Urinary bladder (tissue), 3 donors: ENCODE measurements at regions not wholly inside any gene's neighbourhood (a gene's known extent, or its start where the extent isn't known, plus 50 kb on each side); places are given as distances from the start of the nearest gene placed in this dataset.

Experiments used
- DNase-seq: peaks from one replicate; pipeline ENCODE4 v3.0.0-alpha.2; 2015; ENCODE audit errors: extremely low spot score
- H3K27ac ChIP-seq: one replicate; pipeline ENCODE4 v1.5.1; 2013; ENCODE audit warnings: low read depth, mild to moderate bottlenecking, moderate library complexity
- H3K36me3 ChIP-seq: one replicate; pipeline ENCODE4 v1.6.1; 2013; ENCODE audit warnings: mild to moderate bottlenecking, moderate library complexity; ENCODE audit not compliant: insufficient read depth
- H3K4me1 ChIP-seq: one replicate; pipeline ENCODE4 v1.6.1; 2013; ENCODE audit warnings: mild to moderate bottlenecking, moderate library complexity; ENCODE audit not compliant: insufficient read depth
- H3K4me3 ChIP-seq: one replicate; pipeline ENCODE4 v1.5.1; 2013; ENCODE audit warnings: low read depth, low read length
- WGBS: extraction: QIAGEN DNeasy Blood & Tissue Kit; methylation state at CpG from one replicate; pipeline ENCODE4 v1.1.7; 2013; 5-methylcytosine and 5-hydroxymethylcytosine counted together
- donor health status: healthy with polysubstance abuse.
- donor health status: healthy.

DNA sequence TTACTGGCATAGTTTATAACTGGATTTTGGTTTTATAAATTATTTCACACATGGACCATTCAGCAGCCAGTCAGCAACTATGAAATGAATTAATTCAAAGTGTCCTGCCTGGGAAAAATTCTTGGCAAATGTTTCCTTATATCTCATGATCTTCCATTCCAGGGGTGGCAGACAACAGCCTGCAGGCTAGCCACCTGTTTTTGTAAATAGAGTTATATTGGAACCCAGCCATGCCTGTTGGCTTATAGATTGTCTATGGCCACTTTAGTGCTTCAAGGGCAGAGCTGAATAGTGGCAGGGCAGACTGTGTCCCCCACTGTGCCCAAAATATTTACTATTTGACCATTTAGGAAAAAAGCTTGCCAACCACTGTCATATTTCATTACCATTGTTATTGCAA is 613.7 kb downstream of the TMEM114 start:
- no peaks in the 10 kb centered on the region for H3K36me3 ChIP-seq

DNA sequence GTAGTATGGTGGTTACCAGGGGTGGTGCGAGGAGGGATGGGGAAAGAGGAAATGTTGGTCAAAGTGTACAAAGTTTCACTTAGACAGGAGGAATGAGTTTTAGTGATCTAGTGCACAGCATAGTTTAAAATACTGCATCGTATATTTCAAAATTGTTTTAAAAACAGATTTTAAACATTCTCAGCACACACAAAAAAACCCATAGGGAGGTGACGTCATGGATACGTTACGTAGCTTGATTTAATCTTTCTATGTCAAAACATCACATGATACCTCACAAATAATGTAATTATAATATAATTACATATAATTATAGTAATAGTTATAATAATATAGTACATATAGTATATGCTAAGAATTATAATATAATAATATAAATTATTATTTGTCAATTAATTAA is 614.2 kb downstream of the TMEM114 start:
- no peak overlapping the region for H3K27ac ChIP-seq
- H3K4me1 ChIP-seq: no peaks in the 10 kb centered on the region
- no peak for DNase-seq
- H3K4me3 ChIP-seq: no peak overlapping the region
- 74% methylated on average over 5 of the region's 5 CpGs for WGBS
- no peaks in the 10 kb centered on the region for H3K36me3 ChIP-seq

More for the DNA sequence above, 613.7 kb downstream of the TMEM114 start:
- no peak overlapping the region for H3K27ac ChIP-seq
- DNase-seq: no peak
- no peaks in the 10 kb centered on the region for H3K4me1 ChIP-seq
- H3K4me3 ChIP-seq: no peak overlapping the region

DNA sequence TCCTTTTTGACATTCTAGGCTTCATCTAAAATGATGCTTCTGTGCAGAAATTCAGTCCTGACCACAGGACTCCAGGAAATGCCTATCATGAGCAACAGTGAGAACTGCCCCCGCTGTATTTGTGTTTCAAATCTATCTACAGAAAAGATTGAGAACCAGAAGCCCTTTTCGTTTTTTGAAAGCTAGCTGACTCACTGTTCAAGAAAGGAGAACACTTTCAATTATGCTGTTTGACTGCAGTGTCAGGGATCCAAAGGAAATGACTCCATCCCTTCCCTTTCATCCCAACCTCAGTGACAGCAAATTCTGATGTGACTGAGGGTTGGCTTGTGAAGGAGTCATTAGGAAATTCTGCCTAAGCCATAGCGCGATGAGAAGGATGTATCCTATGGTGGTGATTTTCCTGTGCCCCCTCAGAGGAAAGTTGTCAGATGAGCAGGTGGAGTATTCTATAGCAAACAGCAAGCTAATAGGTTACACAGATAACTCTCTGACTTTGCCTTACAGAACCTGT is 622.3 kb downstream of the TMEM114 start:
- Histone ChIP-seq H3K27ac (no peak overlapping the region), H3K4me3 (no peak overlapping the region), H3K4me1 (no peaks in the 10 kb centered on the region), H3K36me3 (no peaks in the 10 kb centered on the region)
- WGBS: 84% methylated on average over 4 of the region's 4 CpGs
- no peak for DNase-seq

DNA sequence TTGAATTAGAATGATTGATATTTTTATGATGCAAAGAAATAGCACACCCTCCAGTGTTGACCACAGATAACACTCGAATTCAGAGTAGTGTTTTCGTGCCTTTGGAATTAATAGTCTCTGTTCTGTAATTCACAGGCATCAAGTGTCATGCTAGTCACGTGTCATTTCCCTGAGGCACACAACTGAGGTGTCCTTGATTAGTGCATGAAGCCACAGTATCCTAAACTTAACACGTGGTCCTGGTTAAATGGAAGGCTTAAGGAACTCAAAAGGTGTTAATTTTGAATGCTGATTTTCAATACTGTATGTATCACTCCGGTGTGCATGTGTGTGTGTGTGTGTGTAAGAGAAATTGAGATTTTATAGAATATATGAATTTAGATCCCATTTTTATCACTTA is 625.6 kb downstream of the TMEM114 start:
- DNase-seq: no peak
- no peak overlapping the region for H3K4me3 ChIP-seq
- no peak overlapping the region for H3K27ac ChIP-seq
- H3K4me1 ChIP-seq: no peaks in the 10 kb centered on the region
- WGBS: 41% methylated on average over 5 of the region's 5 CpGs
- no peaks in the 10 kb centered on the region for H3K36me3 ChIP-seq

DNA sequence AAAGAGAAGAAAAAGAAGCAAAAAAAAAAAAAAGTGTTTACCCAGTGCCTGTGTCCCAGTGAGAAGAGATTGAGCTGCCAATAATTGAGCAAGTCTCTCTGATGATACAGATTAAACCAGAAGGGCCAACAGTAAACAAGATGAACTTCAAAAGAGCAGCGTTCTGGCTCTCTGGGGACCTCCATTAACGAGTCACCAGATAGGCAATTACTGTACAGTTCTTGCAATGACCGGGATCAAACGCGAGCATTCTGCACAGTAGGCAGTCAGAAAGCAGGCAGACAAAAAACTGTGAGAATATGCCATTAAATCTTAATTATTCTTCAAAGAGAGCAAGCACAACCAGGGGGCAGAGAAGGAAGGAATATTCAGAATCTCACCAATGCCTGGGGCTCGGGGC is 626.1 kb downstream of the TMEM114 start:
- Histone ChIP-seq H3K36me3 (no peaks in the 10 kb centered on the region), H3K27ac (no peak overlapping the region), H3K4me3 (no peak overlapping the region), H3K4me1 (no peaks in the 10 kb centered on the region)
- DNase-seq: no peak
- 25% methylated on average over 6 of the region's 6 CpGs for WGBS

DNA sequence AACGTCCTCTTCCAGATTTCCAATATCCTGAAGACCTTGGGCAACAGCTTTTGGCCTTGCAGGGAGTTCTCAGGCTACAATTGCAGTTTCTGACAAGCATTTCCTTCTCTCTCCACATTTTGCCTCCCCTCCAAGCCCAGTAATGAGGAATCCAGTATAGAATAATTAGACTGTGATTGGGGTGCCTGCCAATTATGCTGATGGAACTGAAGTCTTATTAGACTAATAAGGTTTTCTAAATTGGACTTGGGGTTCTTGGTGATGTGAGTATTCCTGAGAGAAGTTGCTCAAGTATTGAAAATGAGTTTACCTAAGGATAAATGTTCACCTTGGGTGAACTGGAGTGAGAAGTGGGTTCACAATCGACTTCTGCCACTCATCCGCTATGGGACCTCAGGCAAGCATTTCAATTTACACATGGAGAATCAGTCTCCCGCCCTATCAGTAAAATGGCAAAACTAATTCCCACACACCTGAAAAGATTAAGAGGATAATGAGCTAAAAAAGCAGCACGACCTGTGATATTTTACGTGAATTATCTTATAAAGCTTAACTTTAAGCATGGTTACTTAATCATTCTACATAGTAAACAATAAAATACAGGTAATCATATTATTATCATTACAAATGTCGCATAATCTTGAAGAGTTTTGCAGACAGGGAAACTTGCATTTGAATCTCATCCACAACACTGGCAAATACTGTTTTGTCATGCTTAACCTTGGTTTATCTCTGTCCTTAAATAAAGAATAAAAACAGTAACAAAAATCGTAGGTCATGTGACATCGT is 628.0 kb downstream of the TMEM114 start:
- Histone ChIP-seq H3K4me3 (no peak overlapping the region), H3K4me1 (no peaks in the 10 kb centered on the region), H3K36me3 (no peaks in the 10 kb centered on the region), H3K27ac (no peak overlapping the region)
- no peak for DNase-seq
- WGBS: 81% methylated on average over 9 of the region's 9 CpGs

DNA sequence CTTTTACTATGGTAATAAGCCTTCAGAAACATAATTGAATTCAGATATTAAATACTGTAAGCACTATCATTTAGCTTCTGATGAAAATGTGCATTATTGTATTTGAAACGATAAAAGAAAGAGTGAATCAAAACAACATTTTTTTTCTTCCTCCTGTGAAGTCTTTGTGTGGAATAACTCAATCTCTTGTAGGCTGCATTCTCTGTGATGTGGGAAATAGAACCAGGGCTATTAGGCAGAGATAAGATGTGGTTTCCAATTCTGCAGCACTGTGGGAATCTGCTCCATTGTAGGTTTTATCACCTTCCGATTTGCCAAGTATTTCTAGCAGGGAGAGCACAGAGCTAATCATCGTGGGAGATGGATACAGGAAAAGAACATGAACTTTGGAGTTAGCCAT is 624.5 kb downstream of the RBFOX1 start:
- no peaks in the 10 kb centered on the region for H3K36me3 ChIP-seq
- 68% methylated on average over 3 of the region's 3 CpGs for WGBS
- no peak for DNase-seq
- H3K4me3 ChIP-seq: no peak overlapping the region
- no peaks in the 10 kb centered on the region for H3K4me1 ChIP-seq
- H3K27ac ChIP-seq: no peak overlapping the region

DNA sequence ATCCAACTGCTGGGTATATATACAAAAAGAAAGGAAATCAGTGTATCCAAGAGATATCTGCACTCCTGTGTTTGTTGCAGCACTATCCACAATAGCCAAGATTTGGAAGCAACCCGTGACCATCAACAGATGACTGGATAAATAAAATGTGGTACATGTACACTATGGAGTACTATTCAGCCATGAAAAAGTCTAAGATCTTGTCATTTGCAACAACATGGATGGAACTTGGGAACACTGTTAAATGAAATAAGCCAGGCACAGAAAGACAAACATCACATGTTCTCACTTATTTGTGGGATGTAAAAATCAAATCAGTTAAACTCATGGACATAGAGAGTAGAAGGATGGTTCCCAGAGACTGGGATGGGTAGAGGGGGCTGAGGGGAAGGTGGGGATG is 620.7 kb downstream of the RBFOX1 start:
- WGBS: 81% methylated on average over 1 of the region's 1 CpG
- DNase-seq: no peak
- Histone ChIP-seq H3K36me3 (no peaks in the 10 kb centered on the region), H3K27ac (no peak overlapping the region), H3K4me1 (no peaks in the 10 kb centered on the region), H3K4me3 (no peak overlapping the region)

DNA sequence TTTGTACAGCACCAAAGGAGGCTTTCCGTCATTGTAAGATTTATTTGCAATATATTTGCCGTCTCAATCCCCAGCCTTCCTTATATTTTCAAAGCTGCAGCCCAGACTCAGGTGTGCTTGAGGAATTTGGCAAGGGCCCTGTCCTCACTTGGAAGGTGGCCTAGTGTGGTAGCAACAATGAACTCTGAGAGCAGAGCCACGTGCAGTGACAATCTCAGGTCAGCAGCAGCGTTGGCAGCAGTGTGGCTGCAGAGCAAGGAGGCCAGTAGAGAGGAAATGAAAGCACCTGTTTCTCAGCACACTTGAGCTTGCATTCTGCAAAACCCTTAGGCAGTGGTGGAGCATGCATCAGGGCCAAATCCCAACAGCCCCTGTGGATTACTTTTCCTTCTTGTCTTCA is 613.5 kb downstream of the RBFOX1 start:
- no peak for DNase-seq
- H3K4me1 ChIP-seq: no peaks in the 10 kb centered on the region
- WGBS: 61% methylated on average over 4 of the region's 4 CpGs
- no peak overlapping the region for H3K27ac ChIP-seq
- H3K4me3 ChIP-seq: no peak overlapping the region
- H3K36me3 ChIP-seq: no peaks in the 10 kb centered on the region

DNA sequence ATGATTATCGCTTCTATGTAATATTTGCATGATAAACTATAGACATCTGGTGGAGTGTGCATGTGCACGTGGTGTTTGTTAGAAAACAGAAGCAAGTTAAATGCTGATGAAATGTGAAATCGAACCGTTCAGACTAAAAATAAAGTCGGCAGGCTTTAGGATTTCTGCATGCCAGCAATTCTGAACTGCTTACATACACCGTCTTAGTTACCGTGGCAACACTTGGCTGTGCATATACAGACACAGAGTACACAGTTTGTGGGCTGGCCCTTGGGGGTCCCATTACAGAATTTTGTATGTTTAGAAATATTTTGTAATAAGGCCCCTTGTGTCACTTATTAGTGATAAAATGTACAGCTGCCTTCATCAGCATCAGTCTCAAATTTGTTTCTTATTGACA is 605.5 kb downstream of the RBFOX1 start:
- peak; percentile 21 for DNase-seq
- Histone ChIP-seq H3K4me1 (no peaks in the 10 kb centered on the region), H3K36me3 (no peaks in the 10 kb centered on the region), H3K27ac (no peak overlapping the region), H3K4me3 (no peak overlapping the region)
- 26% methylated on average over 7 of the region's 7 CpGs for WGBS

DNA sequence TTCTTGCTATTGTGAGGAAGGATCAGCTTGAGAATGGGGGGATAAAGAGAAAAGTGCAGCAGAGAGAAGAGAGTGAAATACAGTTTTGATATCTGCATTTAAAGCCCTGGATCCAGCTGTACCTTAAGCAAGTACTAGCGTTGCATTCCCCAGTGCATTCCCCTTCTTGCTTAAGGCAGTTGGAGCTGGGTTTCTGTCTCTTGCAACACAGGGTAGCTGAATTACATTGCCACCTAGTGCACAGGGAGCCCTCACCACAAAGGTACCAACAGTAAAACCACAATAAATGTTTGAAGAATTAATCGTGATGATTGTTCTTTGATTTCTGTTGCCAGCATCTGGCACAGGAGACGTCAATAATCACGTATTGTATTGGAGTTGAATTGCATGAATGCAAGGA is 588.7 kb downstream of the RBFOX1 start:
- no peak overlapping the region for H3K4me3 ChIP-seq
- no peaks in the 10 kb centered on the region for H3K36me3 ChIP-seq
- 72% methylated on average over 4 of the region's 4 CpGs for WGBS
- DNase-seq: no peak
- no peak overlapping the region for H3K27ac ChIP-seq
- H3K4me1 ChIP-seq: no peaks in the 10 kb centered on the region

DNA sequence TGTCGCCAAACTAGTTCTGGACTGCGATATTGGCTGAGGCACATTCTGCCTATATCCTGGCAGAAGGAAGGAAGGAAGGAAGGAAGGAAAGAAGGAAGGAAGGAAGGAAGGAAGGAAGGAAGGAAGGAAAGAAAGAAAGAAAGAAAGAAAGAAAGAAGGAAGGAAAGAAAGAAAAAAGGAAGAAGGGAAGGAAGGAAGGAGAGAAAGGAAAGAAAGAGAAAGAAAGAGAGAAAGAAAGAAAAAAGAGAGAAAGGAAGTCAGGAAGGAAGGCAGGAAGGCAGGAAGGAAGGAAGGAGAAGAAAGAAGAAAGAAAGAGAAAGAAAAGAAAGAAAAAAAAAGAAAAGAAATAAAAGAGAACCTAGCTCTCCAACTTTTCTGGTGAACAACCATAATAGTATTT is 587.1 kb downstream of the RBFOX1 start:
- Histone ChIP-seq H3K27ac (no peak overlapping the region), H3K4me3 (no peak overlapping the region), H3K36me3 (no peaks in the 10 kb centered on the region), H3K4me1 (no peaks in the 10 kb centered on the region)
- DNase-seq: no peak
- WGBS: 93% methylated on average over 2 of the region's 2 CpGs

DNA sequence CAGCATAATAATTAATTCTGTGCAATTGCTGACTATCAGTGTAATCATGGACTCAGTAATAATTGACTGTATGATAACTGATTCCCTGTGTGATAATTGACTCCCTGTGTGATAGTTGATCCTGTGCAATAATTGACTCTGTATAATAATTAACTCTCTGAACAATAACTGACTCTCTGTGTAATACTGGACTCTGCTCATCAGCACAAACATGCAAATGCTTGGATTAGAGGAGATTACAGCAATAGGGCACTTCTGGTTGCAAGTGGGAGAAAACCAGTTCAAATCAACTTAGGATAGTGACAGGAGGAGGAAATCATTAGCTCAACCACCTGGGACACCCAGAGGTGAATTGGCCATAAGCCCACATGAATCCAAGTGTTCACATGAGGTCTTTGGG is 582.1 kb downstream of the RBFOX1 start:
- Histone ChIP-seq H3K36me3 (no peaks in the 10 kb centered on the region), H3K4me3 (no peak overlapping the region), H3K4me1 (no peaks in the 10 kb centered on the region), H3K27ac (no peak overlapping the region)
- no peak for DNase-seq

DNA sequence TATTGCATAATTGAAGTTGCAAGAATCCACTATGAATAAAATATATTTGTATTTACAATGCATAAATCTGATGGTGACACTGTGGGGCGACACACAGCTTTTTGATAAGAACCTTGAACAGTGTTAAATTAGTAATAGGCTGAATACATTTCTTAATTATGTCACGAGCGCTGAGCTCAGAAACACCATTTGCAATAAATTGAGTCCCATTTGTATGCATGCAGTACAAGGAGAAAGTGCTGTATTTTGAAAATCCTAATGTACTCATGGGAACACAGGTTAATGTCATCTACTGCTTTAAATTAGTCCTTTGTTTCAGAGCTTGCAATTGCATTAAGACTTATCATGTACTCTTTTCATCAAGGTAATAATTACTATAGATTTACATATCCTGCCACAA is 579.5 kb downstream of the RBFOX1 start:
- no peaks in the 10 kb centered on the region for H3K4me1 ChIP-seq

DNA sequence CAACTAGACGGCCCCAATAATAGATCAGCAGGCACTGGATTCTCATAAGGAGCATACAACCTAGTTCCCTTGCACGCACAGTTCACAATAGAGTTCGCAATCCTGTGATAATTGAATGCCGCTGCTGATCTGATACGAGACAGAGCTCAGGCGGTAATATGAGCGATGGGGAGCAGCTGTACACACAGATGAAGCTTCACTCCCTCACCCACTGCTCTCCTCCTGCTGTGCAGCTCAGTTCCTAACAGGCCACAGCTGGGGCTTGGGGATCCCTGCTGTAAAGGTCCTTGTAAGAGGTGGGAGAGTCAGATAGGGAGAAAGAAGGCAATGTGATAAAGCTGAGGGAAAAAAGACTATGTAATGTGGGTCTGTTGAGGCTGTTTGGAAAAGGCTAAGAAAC is 577.5 kb downstream of the RBFOX1 start:
- no peak for DNase-seq
- WGBS: 60% methylated on average over 7 of the region's 7 CpGs
- no peak overlapping the region for H3K4me3 ChIP-seq
- no peaks in the 10 kb centered on the region for H3K36me3 ChIP-seq
- no peak overlapping the region for H3K27ac ChIP-seq
- no peaks in the 10 kb centered on the region for H3K4me1 ChIP-seq

More for the DNA sequence above, 579.5 kb downstream of the RBFOX1 start:
- DNase-seq: no peak
- Histone ChIP-seq H3K4me3 (no peak overlapping the region), H3K27ac (no peak overlapping the region), H3K36me3 (no peaks in the 10 kb centered on the region)
- 91% methylated on average over 3 of the region's 3 CpGs for WGBS
